HG03457 (cell line): ENCODE measurements at regions not wholly inside any gene's neighbourhood (a gene's known extent, or its start where the extent isn't known, plus 50 kb on each side); places are given as distances from the start of the nearest gene placed in this dataset.
"Not testable (repeated sequence)": the region's sequence is repeated elsewhere in the genome, so short reads cannot be mapped to it uniquely, and the experiment has no call there.

Source experiments
- ATAC-seq: cut with Tn5 transposase; IDR thresholded peaks from one replicate; pipeline ENCODE4 v1.9.1; 2021; ENCODE audit warnings: moderate number of reproducible peaks; ENCODE audit not compliant: unreplicated experiment

DNA sequence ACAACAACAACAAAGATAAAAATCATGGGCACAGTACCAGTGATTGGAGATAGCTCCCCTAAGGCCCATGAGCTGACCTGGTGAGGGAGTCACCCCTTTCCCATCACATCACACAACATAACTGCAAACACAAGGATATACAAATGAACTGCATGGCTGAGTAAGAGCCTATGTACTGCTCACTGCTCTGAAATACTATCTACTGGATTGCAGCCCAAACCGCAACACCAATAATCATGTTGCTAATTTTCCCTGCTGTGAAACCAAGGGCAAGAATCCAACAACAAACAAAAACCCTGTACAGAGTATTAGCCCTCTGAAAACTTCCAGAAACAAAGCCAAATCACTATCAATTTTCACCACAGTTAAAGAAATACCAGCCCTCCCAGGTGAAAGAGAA, 1893.2 kb downstream of the PCDH9 start:
- ATAC-seq, result no peak

DNA sequence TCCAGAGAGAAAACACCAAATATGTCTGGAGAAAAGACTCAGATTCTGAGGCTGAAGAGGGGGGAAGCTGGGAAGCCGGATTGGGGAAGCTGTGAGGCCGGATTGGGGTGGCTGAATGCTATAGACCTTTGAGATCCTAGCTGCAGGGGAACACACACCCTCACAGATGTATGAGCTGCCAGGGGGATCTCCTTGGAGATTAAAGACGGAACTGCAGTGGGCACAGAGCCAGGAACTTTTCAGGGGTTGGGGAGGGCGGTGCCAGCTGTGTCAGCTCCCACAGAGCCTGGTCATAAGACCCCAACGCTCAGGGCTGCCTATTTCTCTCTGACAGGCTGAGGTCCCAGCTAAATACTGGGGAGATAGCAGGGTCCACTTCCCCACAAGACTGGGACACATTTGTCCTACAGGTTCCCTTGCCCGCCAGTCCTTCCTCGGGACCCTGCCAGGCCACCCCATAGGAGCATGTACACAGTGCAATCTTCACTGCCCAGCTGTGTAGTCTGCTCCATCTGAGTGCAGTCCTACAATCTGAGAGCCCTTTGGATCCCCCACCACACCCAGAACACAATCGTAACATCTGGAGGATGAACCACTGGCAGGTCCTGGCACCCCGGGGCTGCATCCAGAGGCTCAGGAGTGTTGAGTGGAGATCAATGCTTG, 1893.9 kb downstream of the PCDH9 start:
- ATAC-seq, result no peak

DNA sequence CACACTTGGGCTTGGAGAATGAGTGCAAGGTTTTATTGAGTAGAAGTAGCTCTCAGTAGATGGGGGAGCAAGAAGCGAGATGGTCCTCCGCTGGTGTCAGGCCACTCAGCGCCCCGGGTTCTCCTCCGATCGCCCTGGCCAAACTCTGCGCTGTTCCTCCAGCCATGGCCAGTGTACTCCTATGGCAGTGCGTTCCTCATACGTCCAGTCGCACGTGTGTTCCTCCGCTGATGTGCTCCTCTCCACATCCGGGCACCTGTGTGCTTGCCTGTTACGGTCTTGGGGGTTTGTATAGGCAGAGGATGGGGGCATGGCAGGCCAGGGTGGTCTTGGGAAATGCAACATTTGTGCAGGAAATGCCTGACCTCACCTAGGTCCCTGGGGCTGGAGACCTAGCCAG, 1899.4 kb downstream of the PCDH9 start:
- no peak for ATAC-seq

DNA sequence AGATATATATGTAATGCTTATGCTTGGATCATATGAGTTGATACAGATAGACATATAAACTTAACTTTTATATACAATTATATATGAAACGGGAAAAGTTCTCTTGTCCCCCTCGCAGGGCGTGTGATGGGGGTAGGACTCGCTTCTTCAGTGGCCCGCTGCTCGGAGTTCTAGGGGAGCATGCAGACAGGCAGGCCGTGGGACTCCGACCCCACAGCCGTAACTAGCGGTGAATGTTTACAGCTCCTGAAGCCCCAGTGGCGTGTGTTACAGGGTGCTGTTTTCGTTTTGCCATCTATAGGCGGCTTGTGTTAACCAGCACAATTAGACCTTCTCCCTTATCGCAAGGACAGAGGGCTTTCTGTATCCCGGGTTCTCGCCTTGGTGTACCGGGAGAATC, 1899.8 kb downstream of the PCDH9 start:
- ATAC-seq, result no peak

DNA sequence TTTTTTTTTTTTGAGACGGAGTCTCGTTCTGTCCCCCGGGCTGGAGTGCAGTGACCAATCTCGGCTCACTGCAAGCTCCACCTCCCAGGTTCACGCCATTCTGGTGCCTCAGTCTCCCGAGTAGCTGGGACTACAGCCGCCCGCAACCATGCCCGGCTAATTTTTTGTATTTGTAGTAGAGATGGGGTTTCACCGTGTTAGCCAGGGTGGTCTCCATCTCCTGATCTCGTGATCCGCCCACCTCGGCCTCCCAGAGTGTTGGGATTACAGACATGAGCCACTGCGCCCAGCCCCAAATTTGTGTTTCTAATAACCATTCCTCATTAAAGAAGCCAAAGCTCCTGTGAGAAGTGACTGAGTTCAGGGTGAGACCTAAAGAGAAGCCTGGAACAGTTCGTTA, 1906.9 kb downstream of the PCDH9 start:
- ATAC-seq, result not testable (repeated sequence)

DNA sequence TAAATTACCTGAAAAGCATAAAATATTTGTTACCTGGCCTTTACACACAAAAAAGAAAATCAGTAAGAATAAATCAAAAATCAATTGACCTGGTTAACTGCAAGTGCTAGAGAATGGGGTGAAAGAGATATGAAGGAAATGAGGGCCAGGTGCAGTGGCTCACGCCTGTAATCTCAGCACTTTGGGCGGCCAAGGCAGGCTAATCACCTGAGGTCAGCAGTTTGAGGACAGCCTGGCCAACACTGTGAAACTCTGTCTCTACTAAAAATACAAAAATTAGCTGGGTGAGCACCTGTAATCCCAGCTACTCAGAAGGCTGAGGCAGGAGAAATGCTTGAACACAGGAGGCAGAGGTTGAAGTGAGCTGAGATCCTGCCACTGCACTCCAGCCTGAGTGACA, 1908.7 kb downstream of the PCDH9 start:
- not testable (repeated sequence) for ATAC-seq

DNA sequence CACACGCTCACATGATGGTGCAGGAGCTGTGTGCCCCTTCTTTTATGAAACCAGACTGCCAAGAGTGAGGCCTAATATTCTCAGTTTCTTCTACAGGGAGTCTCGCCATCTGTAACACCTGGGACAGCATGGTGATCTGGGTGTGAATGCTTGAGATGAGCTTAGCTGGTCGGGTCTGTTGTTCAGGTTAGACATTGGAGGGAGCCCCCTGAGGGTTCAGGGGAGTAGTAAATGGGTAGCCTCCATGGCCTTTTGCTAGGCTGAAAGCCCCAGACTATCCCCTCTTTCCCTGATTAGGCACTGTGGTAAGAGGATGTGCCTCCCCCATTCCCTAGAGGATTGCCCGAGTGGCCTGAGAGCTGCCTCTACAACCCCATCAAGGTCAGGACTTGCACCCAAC, 1916.1 kb downstream of the PCDH9 start:
- ATAC-seq, result no peak

DNA sequence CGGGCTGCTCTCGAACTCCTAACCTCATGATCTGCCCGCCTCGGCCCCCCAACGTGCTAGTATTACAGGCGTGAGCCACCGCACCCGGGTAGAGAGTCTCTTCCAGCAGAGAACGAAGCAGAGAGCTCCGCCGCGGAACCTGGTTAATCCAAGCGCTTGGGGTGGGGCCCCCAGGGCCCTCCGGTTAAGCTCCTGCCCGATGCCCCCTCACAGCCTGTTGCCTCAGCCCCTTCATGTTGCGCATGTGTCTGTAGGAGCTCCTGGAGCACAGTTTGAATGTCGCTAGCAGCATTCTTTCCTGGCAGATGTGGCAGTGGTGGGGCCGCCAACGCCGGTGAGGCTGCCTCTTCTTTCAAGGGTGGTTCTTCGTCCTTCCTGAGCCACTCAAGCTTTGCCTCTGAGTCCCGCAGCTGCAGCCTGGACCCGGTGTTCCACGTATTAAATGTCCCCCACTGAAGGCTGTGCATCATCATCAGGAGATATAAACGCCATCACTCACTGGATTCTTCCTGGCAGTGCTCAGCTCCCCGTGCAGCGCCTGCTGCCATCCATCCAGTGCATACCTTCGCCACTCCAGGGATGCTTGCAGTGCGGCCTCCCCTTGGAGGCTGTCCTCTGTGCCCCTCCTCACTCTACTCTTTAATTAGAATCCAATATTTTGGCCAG, 1919.3 kb downstream of the PCDH9 start:
- no peak for ATAC-seq

DNA sequence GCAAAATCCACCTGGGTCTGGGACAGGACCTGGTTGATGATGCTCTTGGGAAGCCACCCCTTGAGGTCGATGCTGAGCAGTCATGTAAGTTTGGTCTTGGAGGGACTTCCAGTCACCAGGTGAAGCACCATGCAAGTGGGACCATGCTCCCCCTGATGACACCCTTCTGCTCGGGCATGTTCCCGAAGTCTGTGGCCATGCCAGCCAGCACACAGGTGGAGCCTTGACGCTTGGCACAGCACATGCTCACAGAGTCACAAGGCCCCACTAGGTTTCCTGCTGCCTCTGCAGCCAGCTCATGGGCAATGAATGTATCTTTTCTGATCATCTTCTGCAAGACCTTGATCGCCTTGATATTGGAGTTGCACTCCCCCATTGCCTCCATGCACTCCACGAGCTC, 1920.2 kb downstream of the PCDH9 start:
- no peak for ATAC-seq

DNA sequence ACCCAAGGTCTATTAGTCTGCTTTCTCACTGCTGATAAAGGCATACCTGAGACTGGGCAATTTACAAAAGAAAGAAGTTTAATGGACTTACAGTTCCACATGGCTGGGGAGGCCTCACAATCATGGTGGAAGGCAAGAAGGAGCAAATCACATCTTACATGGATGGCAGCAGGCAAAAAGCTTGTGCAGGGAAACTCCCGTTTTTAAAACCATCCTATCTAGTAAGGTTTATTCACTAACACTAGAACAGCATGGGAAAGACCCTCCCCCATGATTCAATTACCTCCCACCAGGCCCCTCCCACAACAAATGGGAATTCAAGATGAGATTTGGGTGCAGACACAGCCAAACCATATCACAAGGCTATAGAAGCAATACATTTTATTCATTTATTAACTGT, 1921.4 kb downstream of the PCDH9 start:
- ATAC-seq, result not testable (repeated sequence)

DNA sequence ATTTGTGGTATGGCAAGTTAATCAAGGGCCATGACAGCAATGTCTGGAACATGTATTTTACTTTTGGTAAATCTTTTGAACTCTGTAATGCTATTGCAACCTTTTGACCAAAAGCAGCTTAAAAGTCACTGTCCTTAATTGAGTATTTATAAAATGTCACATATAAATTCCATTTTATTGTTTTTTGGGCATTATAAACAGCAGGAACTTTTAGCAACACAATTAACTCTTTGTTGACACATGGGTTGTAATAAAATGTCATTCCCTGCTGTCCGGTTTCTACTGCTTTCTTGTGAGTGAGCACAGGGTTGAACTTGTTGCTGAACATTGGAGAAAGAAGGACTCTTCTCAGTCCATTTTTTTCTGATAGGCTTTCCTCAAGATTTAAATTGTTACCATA, 1923.1 kb downstream of the PCDH9 start:
- ATAC-seq, result no peak

DNA sequence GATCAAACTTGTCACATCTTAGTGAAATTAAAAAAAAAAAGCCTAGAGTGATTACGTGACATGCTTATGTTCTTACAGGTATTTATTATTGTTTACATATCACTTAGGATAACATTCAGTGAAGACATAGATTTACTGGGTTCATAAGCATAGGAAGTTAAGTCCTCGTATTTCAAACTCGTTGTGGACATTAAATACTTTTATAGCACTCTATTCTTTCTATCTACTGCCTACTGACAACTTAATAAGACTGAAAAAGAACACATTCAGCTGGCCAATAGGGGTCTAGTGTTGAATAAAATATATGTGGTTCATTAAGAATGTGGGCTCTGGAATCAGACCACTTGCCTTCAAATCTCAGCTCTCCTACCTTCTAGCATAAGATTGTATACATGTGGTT, 1927.4 kb downstream of the PCDH9 start:
- no peak for ATAC-seq

DNA sequence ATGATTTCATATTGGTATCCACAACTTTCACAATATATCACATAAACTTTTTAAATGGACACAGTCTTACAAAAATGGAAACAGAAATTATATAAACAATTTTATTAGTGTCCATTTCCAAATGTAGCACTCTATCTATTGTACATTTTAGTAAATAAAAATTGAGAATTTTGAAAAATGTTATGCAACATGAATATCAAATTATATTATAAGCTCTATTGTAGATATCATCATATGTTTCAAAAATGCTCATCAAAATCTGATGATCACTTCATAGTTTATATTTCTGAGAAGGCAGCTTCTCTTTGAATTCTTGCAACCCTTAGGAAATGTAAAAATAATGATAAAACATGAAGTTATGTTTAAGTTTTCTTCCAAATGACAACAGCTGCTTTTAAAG, 1928.6 kb downstream of the PCDH9 start:
- ATAC-seq, result no peak

DNA sequence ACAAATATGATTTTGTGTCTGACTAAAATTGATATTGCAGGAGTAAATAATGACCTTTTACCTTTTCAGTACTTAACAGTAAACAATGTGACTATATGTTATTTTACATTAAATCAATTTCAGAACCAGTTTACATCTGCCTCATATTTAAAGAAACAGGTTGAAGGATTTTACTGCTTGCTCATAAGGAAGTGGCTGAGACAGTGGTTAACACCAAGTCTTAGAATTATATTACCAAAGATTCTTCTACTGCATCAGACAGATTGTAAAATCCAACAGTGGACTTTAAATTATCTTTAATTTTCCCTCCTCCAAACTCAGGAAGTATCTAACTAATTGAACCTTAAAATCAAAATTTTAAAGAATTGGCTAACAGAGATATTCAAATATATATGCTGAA, 1929.9 kb downstream of the PCDH9 start:
- no peak for ATAC-seq

DNA sequence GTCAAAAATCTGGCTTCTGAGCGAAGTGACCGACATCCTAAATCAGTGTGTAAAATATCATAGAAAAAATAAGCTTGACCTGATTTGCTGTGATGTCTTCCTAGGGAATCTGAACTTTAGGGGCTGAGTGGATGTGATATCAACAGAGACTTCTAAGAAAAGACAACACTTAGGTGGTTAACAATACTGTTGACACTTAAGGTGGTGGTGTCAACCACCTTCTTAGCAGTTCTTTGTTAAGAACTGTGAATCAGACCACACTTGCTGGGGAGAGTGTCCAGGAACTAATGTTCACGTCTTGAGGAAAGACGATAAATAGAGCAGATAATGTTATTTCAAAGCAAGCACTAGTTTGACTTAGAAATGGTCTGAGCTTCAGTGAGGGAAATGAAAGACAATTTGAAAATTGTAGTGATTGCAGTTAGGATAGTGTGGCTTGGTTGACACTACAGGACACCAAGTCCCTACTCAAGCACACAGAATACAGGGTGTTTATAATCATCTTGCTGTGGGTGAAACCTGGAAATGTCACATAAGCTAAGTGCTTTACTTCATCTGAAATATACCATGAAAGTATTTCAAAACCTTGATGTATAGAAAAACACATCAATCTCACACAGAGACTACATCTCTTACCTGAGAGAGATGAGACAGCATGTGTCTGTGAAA, 1936.5 kb downstream of the PCDH9 start:
- ATAC-seq, result no peak

DNA sequence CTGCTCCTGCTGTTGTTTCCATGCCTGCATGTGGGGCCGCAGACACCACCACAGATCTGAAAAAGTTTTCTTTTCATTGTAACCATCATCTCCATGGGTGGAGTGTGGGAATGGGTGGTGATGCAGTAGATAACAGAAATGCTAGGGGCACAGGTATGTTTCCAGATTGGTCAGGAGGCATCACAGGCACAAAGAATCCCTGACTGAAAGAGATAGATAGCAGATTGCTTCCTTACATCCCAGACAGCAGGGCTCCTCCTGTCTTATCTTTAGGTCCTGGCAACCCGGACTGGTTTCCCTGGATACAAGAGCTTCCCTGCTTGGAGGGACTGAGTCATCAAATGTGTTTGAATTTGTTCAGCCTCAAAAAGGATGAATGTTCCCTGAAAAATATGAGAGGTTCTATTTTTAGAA, 1937.6 kb downstream of the PCDH9 start:
- ATAC-seq, result no peak

DNA sequence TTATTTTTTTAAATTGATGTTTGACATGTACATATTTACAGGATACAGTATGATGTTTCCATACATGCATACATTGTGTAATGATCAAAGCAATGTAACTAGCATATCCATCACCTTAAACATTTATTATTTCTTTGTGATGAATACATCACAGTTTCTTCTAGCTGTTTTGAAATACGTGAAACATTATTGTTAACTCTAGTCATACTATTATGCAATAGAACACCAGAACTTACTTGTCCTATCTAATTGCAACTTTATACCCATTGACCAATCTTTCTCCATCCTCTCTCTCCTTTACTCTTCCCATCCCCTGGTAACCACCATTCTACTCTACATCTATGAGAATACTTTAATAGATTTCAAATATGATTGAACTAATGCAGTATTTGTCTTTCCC, 1942.7 kb downstream of the PCDH9 start:
- no peak for ATAC-seq

DNA sequence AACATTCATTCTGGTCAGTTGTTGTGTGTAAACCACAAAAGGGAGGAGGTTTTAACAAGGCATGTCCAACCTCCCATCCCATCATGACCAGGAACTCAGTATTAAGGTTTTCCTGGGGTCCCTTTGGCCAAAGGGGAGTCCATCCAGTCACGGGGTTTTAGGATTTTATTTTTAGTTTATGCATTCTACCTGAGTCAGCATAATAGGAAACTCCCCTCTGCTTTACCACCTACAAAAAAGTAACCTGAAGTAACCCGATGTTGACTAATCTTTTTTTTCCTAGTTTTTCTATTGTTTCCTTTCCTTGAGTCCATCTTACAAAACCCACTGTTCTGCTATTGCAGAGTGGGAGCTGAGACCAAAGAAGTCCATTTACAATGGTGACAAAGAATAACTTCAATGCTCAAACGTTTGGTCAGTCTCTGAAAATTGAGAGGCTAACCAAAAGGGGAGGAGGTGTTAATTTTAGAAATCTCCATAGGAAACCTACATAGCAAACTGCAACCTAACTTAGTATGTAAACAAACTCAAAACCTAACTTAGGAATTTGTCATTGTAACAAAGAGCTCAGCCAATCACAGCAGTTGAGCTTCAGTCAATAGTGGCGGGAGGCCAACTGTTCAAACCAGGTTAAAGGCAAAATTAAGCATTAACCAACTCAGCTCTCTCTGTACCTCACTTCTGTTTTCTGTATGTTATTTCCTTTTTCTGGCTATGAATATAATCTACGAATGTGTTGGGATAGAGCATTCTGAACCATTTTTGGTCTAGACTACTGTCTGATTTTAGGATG, 1954.1 kb downstream of the PCDH9 start:
- no peak for ATAC-seq

DNA sequence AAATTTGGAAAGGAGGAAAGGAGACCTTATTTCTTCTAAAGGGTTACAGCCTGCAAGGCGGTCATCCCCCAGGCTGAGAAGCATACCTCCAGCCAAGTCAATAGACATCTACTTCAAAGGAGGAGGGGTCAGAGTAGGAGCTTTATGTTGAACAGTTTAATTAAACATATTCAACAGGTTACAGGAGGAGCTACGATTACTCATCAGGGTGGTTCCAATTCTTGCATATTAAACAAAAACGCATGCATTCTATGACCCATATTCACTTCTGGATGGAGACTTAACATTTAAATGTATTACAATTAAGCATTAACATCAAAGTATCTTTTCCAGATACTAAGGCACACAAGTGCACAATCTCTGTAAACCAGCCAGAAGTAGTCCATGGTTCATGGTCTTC, 1955.0 kb downstream of the PCDH9 start:
- no peak for ATAC-seq

DNA sequence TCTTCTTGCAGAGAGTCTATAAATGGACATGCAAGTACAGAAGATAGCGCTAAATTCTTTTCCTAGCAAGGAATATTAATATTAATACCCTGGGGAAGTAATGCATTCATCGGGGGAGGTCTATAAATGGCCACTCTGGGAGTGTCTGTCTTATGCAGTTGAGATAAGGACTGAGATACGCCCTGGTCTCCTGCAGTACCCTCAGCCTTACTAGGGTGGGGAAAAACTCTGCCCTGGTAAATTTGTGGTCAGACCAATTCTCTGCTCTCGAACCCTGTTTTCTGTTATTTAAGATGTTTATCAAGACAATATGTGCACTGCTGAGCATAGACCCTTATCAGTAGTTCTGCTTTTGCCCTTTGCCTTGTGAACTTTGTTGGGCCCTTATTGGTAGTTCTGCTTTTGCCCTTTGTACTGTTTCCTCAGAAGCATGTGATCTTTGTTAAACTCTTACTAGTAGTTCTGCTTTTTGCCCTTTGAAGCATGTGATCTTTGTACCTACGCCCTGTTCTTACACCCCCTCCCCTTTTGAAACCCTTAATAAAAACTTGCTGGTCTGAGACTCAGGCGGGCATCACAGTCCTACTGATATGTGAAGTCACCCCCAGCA, 1956.2 kb downstream of the PCDH9 start:
- ATAC-seq, result not testable (repeated sequence)

DNA sequence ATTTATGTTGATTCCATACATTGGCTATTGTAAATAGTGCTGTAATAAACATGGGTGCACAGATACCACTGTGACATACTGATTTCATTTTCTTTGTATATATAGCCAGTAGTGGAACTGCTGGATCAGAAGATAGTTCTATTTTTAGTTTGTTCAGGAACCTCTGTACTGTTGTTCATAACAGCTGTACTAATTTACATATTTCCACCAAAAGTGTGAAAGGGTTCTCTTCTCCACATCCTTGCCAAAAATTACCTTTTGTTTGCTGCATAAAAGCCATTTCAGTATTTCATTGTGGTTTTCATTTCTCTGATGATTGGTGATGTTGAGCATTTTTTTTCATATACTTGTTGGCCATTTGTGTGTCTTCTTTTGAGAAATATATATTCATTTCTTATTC, 1962.1 kb downstream of the PCDH9 start:
- ATAC-seq, result no peak
